Neural progenitor cell (in vitro differentiated cells): ENCODE measurements at regions not wholly inside any gene's neighbourhood (a gene's known extent, or its start where the extent isn't known, plus 50 kb on each side); places are given as distances from the start of the nearest gene placed in this dataset.
"Not testable (repeated sequence)": the region's sequence is repeated elsewhere in the genome, so short reads cannot be mapped to it uniquely, and the experiment has no call there.

Source experiments
- CTCF ChIP-seq: fragments of 200-600 bp; sonication (generic); IDR thresholded peaks from 2 replicates; pipeline ENCODE4 v1.5.1; 2017; ENCODE audit warnings: antibody characterized with exemption, mild to moderate bottlenecking
- EZH2 ChIP-seq: fragments of 200-600 bp; sonication (generic); IDR thresholded peaks from 2 replicates; pipeline ENCODE4 v1.6.1; 2017; ENCODE audit warnings: antibody characterized with exemption, mild to moderate bottlenecking, moderate library complexity

- not testable (repeated sequence) for TF ChIP-seq CTCF, EZH2
Measured at GRCh38 chr12:91875671-91876070, 270.0 kb downstream of the BTG1 start.
